AG09309 (cell line): ENCODE measurements at regions not wholly inside any gene's neighbourhood (a gene's known extent, or its start where the extent isn't known, plus 50 kb on each side); places are given as distances from the start of the nearest gene placed in this dataset.
"Not testable (repeated sequence)": the region's sequence is repeated elsewhere in the genome, so short reads cannot be mapped to it uniquely, and the experiment has no call there.

Experiments used
- DNase-seq: peaks from one replicate; pipeline ENCODE4 v3.0.0-alpha.2; 2010; ENCODE audit warnings: low read depth
- H3K4me3 ChIP-seq: 2 replicates; pipeline ENCODE4 v1.5.1; 2011; ENCODE audit warnings: mild to moderate bottlenecking, low read depth, low read length, moderate library complexity; ENCODE audit not compliant: control insufficient read depth
- CTCF ChIP-seq: IDR thresholded peaks from 2 replicates; pipeline ENCODE4 v1.5.1; 2011; ENCODE audit warnings: mild to moderate bottlenecking, low read depth, low read length, inconsistent platforms; ENCODE audit not compliant: insufficient read depth, control insufficient read depth; ENCODE audit errors: missing control alignments

GRCh38 chrX:112457788-112458187, 221.9 kb downstream of the LHFPL1 start:
- no peak overlapping the region for H3K4me3 ChIP-seq
- no peak for DNase-seq
- no peak for TF ChIP-seq CTCF

GRCh38 chrX:112450810-112451209, 228.9 kb downstream of the LHFPL1 start:
- TF ChIP-seq CTCF: no peak
- no peak for DNase-seq
- no peak overlapping the region for H3K4me3 ChIP-seq

- no peak for TF ChIP-seq CTCF
- no peak overlapping the region for H3K4me3 ChIP-seq
- DNase-seq: no peak
These were observed 239.5 kb downstream of the LHFPL1 start for GRCh38 chrX:112440277-112440676.

- no peak overlapping the region for H3K4me3 ChIP-seq
- no peak for TF ChIP-seq CTCF
- DNase-seq: no peak
These were observed 255.6 kb downstream of the LHFPL1 start for GRCh38 chrX:112424166-112424565.

GRCh38 chrX:112391313-112391712, 288.4 kb downstream of the LHFPL1 start:
- no peak for DNase-seq
- no peak for TF ChIP-seq CTCF
- H3K4me3 ChIP-seq: no peak overlapping the region

- H3K4me3 ChIP-seq, DNase-seq: not testable (repeated sequence)
These were observed 298.0 kb downstream of the LHFPL1 start for GRCh38 chrX:112381649-112382298.

GRCh38 chrX:112380541-112381278, 298.1 kb upstream of the TRPC5 start:
- no peak for TF ChIP-seq CTCF
- no peak for DNase-seq
- no peak overlapping the region for H3K4me3 ChIP-seq
